Ishikawa (cell line): ENCODE measurements at regions not wholly inside any gene's neighbourhood (a gene's known extent, or its start where the extent isn't known, plus 50 kb on each side); places are given as distances from the start of the nearest gene placed in this dataset.

Experiments used
- CEBPB ChIP-seq: IDR thresholded peaks from 2 replicates; pipeline ENCODE4 v1.6.1; 2012
- CREB1 ChIP-seq: IDR thresholded peaks from 2 replicates; pipeline ENCODE4 v1.6.1; 2012; ENCODE audit warnings: low read depth
- EP300 ChIP-seq: IDR thresholded peaks from 2 replicates; pipeline ENCODE4 v1.6.1; 2012; ENCODE audit warnings: borderline replicate concordance
- TAF1 ChIP-seq: IDR thresholded peaks from 2 replicates; pipeline ENCODE4 v1.6.1; 2012; ENCODE audit warnings: low read depth, mild to moderate bottlenecking
- YY1 ChIP-seq: IDR thresholded peaks from 2 replicates; pipeline ENCODE4 v1.6.1; 2012; ENCODE audit warnings: low read depth
- ZBTB7A ChIP-seq: IDR thresholded peaks from 2 replicates; pipeline ENCODE4 v1.6.1; 2012; ENCODE audit warnings: low read depth
- TF ChIP-seq, protein P1 (sequence below): IDR thresholded peaks from 2 replicates; pipeline ENCODE4 v1.6.1; 2012

DNA sequence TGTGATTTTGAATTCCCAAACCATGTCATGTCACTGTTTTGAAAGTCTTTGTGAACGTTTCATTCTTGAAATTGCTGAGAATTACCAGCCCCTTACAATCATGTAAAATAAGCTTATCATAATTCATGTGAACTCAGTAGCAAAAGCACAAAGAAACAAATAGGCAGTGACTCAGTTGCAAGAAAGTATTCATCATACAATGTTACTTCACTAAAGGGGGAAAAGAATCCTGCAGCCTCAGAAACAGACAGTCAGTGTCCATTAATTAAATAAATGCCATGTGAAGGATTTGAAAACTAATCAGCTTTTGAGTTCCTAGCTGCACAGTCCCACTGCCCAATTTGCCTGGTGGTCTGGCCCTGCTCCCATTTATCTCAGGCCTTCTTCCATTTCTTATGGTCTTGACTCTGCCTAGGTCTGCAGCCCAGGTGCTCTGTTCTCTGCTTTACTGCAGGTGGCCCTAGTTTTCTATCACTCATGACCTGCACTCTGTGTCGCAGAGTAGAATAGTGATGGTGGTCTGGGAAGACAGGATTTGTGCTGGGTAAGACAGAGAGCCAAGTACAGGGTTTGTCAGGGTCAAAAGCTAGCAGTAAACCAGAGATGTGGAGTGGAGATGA lies 99.7 kb downstream of the PLCE1 start:
- TF ChIP-seq EP300 (no peak), TAF1 (no peak), ZBTB7A (no peak), YY1 (no peak), CREB1 (no peak), CEBPB (no peak)
- TF ChIP-seq, protein P1, sequence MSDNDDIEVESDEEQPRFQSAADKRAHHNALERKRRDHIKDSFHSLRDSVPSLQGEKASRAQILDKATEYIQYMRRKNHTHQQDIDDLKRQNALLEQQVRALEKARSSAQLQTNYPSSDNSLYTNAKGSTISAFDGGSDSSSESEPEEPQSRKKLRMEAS = no peak
